ENCODE measurements at regions not wholly inside any gene's neighbourhood (a gene's known extent, or its start where the extent isn't known, plus 50 kb on each side); places are given as distances from the start of the nearest gene placed in this dataset.
"Not testable (repeated sequence)": the region's sequence is repeated elsewhere in the genome, so short reads cannot be mapped to it uniquely, and the experiment has no call there.

- H3K4me3 ChIP-seq (ENCODE audit: low read depth, low read length); H3K36me3 ChIP-seq (ENCODE audit: insufficient read depth); H3K4me1 ChIP-seq (ENCODE audit: insufficient read depth); DNase-seq (ENCODE audit: extremely low spot score); H3K27ac ChIP-seq (ENCODE audit: low read depth): not testable (repeated sequence)
- WGBS, result 89% methylated on average over 9 of the region's 9 CpGs
Observed at GRCh38 chr6:71360556-71361335, 72.1 kb downstream of the OGFRL1 start.

GRCh38 chr6:71364889-71365542, 76.4 kb downstream of the OGFRL1 start:
- DNase-seq (ENCODE audit: extremely low spot score), result no peak
- WGBS, result 85% methylated on average over 4 of the region's 4 CpGs
- H3K4me3 ChIP-seq (ENCODE audit: low read depth, low read length), result no peak overlapping the region
- no peak overlapping the region for H3K27ac ChIP-seq (ENCODE audit: low read depth)
- H3K4me1 ChIP-seq (ENCODE audit: insufficient read depth), result peaks cover 2% of the 10 kb centered on the region
- no peaks in the 10 kb centered on the region for H3K36me3 ChIP-seq (ENCODE audit: insufficient read depth)

- Histone ChIP-seq H3K27ac (ENCODE audit: low read depth) (no peak overlapping the region), H3K4me3 (ENCODE audit: low read depth, low read length) (no peak overlapping the region), H3K4me1 (ENCODE audit: insufficient read depth) (peaks cover 2% of the 10 kb centered on the region), H3K36me3 (ENCODE audit: insufficient read depth) (no peaks in the 10 kb centered on the region)
- no peak for DNase-seq (ENCODE audit: extremely low spot score)
- WGBS, result 81% methylated on average over 3 of the region's 3 CpGs
Observed at GRCh38 chr6:71367756-71368155, 79.1 kb downstream of the OGFRL1 start.

- Histone ChIP-seq H3K36me3 (ENCODE audit: insufficient read depth) (no peaks in the 10 kb centered on the region), H3K4me1 (ENCODE audit: insufficient read depth) (peaks cover 2% of the 10 kb centered on the region), H3K27ac (ENCODE audit: low read depth) (no peak overlapping the region), H3K4me3 (ENCODE audit: low read depth, low read length) (no peak overlapping the region)
- 90% methylated on average over 2 of the region's 2 CpGs for WGBS
- DNase-seq (ENCODE audit: extremely low spot score), result no peak
Observed at GRCh38 chr6:71368284-71368683, 79.7 kb downstream of the OGFRL1 start.

GRCh38 chr6:71371559-71371958, 82.9 kb downstream of the OGFRL1 start:
- no peak overlapping the region for H3K4me3 ChIP-seq (ENCODE audit: low read depth, low read length)
- no peaks in the 10 kb centered on the region for H3K36me3 ChIP-seq (ENCODE audit: insufficient read depth)
- H3K4me1 ChIP-seq (ENCODE audit: insufficient read depth), result peaks cover 2% of the 10 kb centered on the region
- no peak overlapping the region for H3K27ac ChIP-seq (ENCODE audit: low read depth)
- WGBS, result 95% methylated on average over 1 of the region's 1 CpG
- no peak for DNase-seq (ENCODE audit: extremely low spot score)

GRCh38 chr6:71373943-71374342, 85.3 kb downstream of the OGFRL1 start:
- no peaks in the 10 kb centered on the region for H3K36me3 ChIP-seq (ENCODE audit: insufficient read depth)
- DNase-seq (ENCODE audit: extremely low spot score), result no peak
- 93% methylated on average over 1 of the region's 1 CpG for WGBS
- no peak overlapping the region for H3K4me3 ChIP-seq (ENCODE audit: low read depth, low read length)
- no peak overlapping the region for H3K27ac ChIP-seq (ENCODE audit: low read depth)
- H3K4me1 ChIP-seq (ENCODE audit: insufficient read depth), result no peaks in the 10 kb centered on the region

- no peaks in the 10 kb centered on the region for H3K36me3 ChIP-seq (ENCODE audit: insufficient read depth)
- H3K4me3 ChIP-seq (ENCODE audit: low read depth, low read length), result no peak overlapping the region
- no peak for DNase-seq (ENCODE audit: extremely low spot score)
- no peak overlapping the region for H3K27ac ChIP-seq (ENCODE audit: low read depth)
- WGBS, result 92% methylated on average over 1 of the region's 1 CpG
- no peaks in the 10 kb centered on the region for H3K4me1 ChIP-seq (ENCODE audit: insufficient read depth)
Observed at GRCh38 chr6:71375676-71376075, 87.1 kb downstream of the OGFRL1 start.

GRCh38 chr6:71376830-71377229, 88.2 kb downstream of the OGFRL1 start:
- 63% methylated on average over 2 of the region's 2 CpGs for WGBS
- DNase-seq (ENCODE audit: extremely low spot score), result no peak
- H3K4me3 ChIP-seq (ENCODE audit: low read depth, low read length), result no peak overlapping the region
- no peaks in the 10 kb centered on the region for H3K4me1 ChIP-seq (ENCODE audit: insufficient read depth)
- no peaks in the 10 kb centered on the region for H3K36me3 ChIP-seq (ENCODE audit: insufficient read depth)
- H3K27ac ChIP-seq (ENCODE audit: low read depth), result no peak overlapping the region

- Histone ChIP-seq H3K36me3 (ENCODE audit: insufficient read depth) (no peaks in the 10 kb centered on the region), H3K4me3 (ENCODE audit: low read depth, low read length) (no peak overlapping the region), H3K27ac (ENCODE audit: low read depth) (no peak overlapping the region), H3K4me1 (ENCODE audit: insufficient read depth) (no peaks in the 10 kb centered on the region)
- WGBS, result 80% methylated on average over 4 of the region's 4 CpGs
- DNase-seq (ENCODE audit: extremely low spot score), result no peak
Observed at GRCh38 chr6:71383476-71383875, 94.9 kb downstream of the OGFRL1 start.

- Histone ChIP-seq H3K4me3 (ENCODE audit: low read depth, low read length) (no peak overlapping the region), H3K36me3 (ENCODE audit: insufficient read depth) (no peaks in the 10 kb centered on the region), H3K4me1 (ENCODE audit: insufficient read depth) (no peaks in the 10 kb centered on the region), H3K27ac (ENCODE audit: low read depth) (no peak overlapping the region)
- WGBS, result 48% methylated on average over 5 of the region's 5 CpGs
- no peak for DNase-seq (ENCODE audit: extremely low spot score)
Observed at GRCh38 chr6:71383901-71384489, 95.4 kb downstream of the OGFRL1 start.

GRCh38 chr6:71385111-71385822, 96.7 kb downstream of the OGFRL1 start:
- Histone ChIP-seq H3K36me3 (ENCODE audit: insufficient read depth) (no peaks in the 10 kb centered on the region), H3K4me3 (ENCODE audit: low read depth, low read length) (no peak overlapping the region), H3K27ac (ENCODE audit: low read depth) (no peak overlapping the region), H3K4me1 (ENCODE audit: insufficient read depth) (no peaks in the 10 kb centered on the region)
- no peak for DNase-seq (ENCODE audit: extremely low spot score)
- WGBS, result 80% methylated on average over 1 of the region's 1 CpG

GRCh38 chr6:71386215-71386614, 97.6 kb downstream of the OGFRL1 start:
- no peaks in the 10 kb centered on the region for H3K36me3 ChIP-seq (ENCODE audit: insufficient read depth)
- DNase-seq (ENCODE audit: extremely low spot score), result no peak
- no peaks in the 10 kb centered on the region for H3K4me1 ChIP-seq (ENCODE audit: insufficient read depth)
- H3K4me3 ChIP-seq (ENCODE audit: low read depth, low read length), result no peak overlapping the region
- H3K27ac ChIP-seq (ENCODE audit: low read depth), result no peak overlapping the region
- 80% methylated on average over 4 of the region's 4 CpGs for WGBS

- Histone ChIP-seq H3K27ac (ENCODE audit: low read depth) (no peak overlapping the region), H3K36me3 (ENCODE audit: insufficient read depth) (no peaks in the 10 kb centered on the region), H3K4me1 (ENCODE audit: insufficient read depth) (no peaks in the 10 kb centered on the region), H3K4me3 (ENCODE audit: low read depth, low read length) (no peak overlapping the region)
- DNase-seq (ENCODE audit: extremely low spot score), result no peak
Observed at GRCh38 chr6:71387179-71387578, 98.6 kb downstream of the OGFRL1 start.
